ENCODE measurements at regions not wholly inside any gene's neighbourhood (a gene's known extent, or its start where the extent isn't known, plus 50 kb on each side); places are given as distances from the start of the nearest gene placed in this dataset.
"Not testable (repeated sequence)": the region's sequence is repeated elsewhere in the genome, so short reads cannot be mapped to it uniquely, and the experiment has no call there.

DNA sequence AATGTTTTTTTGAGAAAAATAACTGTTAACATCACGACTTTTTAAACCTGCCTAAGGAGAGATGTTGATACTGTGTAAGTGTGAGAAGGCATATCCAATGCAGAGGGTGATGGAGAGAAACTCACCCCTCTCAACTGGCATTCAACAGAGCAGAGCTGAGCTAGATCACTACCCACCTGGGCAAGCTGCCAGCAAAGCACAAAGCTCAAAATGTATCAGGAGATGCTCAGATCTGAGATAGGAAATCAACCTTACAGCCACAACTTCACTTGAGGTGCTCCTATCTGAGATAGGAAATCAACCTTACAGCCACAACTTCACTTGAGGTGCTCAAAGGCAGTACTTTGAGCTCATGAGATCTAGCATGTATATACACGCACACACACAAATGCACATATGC lies 151.5 kb upstream of the PDE1C start:
- DNase-seq = no peak

DNA sequence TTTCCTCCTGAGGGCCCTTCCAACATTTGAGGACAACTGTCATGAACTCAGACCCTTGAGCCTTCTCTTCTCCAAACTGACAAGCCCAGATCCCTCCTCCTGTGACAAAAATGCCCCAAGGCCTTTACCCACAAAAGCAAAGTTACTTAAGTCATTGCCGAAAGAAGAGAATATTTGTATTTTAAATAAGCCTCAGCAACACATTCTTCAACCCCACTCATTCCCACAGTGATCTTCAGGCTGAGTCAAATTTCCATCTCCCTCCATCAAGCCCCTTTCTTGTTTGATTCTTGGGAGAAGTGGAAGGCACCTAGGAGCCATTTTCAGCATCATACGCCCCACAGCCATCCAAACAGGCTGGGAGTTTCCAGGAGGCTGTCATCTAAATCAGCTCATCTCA lies 150.8 kb upstream of the PDE1C start:
- no peak for DNase-seq

DNA sequence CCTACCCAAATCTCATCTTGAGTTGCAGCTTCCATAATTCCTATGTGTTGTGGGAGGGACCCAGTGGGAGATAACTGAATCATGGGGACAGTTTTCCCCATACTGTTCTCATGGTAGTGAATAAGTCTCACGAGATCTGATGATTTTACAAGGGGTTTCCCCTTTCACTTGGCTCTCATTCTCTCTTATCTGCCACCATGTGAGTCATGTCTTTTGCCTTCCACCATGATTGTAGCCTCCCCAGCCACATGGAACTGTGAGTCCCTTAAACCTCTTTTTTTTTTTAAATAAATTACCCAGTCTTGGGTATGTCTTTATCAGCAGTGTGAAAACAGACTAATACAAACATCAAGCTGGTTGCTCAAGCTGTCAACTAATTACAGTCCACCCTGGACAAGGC lies 149.6 kb upstream of the PDE1C start:
- DNase-seq = not testable (repeated sequence)

DNA sequence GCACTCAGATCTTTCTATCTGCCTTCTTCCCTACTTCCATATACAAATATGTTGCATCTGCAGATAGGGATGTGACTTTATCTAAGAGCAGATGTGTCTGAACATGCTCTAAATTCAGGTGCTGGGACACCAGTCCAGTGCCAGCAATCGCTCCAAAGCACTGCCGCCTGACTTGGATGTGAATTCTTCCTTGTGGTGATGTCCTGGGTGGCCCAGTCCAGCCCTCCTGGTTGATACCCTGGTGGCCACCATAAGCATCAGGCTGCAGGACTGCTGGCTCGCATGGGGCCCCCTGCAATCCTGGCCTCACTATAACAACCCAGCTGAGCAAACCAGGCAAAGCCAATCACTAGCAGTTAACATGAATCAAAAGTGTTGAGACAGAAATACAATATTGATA lies 149.2 kb upstream of the PDE1C start:
- no peak for DNase-seq

DNA sequence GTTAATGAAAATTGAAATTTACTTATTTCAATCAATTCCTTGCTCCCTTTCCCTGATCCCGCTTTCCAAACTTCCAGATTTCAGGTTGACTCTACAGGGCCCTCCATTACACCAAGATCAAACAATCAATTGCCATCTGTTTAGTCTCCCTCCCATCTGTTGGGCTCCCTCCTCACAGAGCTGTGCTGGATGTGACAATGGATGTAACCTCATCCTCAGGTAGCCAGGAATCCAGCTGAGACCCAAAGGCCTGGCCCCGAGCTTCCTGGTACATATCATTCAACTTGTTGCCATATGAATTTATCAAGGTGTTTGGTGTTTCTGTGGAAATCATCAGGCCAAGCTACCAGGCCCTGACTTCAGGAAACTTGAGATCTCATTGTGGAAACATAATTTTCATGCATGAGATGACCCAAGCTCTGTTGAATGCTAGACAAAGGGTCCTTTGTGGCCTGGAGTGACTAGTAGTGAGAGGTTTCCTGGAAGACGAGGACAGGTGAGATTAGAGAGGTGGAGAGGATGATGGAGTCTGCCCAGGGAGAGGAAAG lies 148.6 kb upstream of the PDE1C start:
- DNase-seq = no peak

DNA sequence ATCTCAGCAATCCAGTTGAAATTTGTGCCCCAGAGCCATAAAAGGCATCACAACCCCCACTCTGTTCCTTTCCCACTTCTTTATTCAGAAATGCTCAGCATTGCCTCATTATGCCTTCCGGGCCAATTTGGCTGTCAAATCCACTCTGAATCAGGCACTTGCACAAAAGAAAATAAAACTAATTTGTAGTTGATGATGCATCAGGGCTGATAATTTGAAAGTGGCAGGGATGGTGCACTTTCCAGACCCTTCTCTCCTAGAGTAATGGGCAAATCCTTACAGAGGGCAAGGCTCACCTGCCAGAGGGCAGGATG lies 147.9 kb upstream of the PDE1C start:
- DNase-seq = no peak

DNA sequence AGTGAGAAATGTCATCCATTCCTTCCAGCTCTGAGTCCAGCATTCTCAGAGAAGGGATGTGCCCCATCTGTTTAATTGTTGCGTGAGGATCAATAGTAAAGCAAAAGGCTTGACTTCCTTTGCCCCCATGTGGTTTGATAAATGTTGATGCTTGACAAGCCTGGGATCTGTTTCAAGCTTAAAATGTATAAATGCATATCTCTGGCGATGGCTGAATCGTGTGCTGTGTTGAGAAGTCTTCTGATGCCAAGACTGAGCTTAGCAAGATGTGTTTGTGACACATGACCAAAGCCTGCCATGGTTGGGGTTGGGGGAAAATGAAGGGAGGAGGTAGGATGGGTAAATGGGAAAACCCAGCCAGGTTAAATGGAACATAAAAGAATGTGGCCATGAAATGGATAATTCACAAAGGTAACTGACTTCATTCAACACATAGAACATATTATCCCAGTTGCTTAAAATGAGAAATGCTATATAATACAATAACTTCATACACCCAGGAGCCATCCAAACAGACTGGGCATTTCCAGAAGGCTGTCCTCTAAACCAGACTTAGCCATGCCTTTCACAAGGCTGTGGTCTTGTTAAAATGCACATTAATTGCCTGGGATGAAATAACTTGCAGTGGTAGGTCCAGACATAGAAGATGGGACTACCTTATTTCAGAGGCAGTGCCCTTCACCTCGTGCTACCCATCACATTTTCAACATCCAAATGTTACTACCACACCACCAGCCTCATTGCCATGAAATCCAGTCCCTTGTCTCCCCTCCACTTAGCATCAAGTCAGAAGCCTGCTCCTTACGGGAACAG lies 147.3 kb upstream of the PDE1C start:
- no peak for DNase-seq

DNA sequence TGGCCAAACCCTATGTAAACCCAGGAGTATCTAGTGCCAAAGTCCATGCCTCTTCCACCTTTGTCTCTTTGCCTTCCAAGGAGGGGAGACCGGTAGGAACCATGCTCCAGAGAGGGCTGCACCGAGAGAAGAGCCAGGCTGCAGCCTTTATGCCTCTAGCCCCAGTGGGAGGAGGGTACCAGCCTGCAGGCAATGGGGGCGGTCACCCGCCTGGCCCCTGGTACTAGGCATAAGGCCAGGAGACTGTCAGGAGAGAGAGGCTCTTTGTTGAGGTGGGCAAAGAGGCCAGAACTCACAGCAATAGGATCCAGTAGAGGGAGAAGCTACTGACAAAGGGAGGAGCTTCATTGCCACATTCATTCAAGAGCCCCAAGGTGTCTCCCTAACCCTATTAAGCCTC lies 146.6 kb upstream of the PDE1C start:
- no peak for DNase-seq

DNA sequence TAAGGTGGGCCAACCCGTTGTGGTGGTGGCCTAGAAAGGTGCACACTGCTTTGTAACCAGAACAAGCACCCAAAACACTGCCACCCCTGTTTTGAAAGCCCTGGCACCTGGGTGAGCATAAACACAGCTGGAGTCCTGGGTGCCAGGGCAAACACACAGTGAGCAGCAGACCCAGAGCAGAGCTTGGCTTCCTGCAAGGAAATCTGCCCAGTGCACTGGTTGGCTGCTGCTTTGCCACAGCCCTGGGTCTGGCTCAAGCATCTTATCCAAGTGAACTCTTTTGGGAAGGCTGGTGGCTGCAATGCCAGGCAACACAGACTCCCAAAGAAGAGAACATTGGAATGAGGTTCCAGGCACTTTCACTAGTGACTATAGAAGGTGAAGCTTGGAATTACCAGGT lies 145.5 kb upstream of the PDE1C start:
- DNase-seq = no peak

DNA sequence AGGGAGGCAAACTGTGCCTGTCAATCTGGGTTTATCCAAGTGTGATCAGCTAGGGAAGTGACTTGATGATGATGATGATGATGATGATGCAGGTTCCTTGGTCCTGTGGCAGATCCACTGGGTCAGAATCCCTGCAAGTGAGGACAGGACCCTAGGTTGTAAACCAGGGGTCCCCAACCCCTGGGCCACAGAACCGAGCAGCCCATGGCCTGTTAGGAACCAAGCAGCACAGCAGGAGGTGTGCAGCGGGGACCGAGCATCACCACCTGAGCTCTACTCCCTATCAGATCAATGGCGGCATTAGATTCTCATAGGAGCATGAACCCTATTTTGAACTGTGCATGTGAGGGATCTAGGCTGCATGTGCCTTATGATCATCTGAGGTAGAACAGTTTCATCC lies 144.7 kb upstream of the PDE1C start:
- DNase-seq = no peak

DNA sequence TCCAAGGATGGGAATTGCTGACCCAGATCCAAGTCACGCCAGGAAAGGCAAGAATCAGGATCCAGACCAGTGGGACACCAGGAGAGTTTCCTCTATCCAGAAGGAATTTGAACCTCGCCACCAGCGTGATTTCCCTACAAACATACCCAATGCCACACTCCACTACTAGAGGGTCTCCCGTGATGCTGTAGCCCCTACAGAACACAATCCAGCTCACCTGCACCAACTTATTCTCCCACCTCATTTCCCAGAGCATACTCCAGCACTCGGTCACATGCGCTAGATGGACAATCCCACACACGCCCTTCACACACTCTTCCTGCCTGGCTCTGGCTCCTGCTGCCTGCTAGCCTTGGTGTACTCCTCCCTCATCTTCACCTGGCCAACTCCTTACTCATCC lies 142.1 kb upstream of the PDE1C start:
- DNase-seq = no peak

DNA sequence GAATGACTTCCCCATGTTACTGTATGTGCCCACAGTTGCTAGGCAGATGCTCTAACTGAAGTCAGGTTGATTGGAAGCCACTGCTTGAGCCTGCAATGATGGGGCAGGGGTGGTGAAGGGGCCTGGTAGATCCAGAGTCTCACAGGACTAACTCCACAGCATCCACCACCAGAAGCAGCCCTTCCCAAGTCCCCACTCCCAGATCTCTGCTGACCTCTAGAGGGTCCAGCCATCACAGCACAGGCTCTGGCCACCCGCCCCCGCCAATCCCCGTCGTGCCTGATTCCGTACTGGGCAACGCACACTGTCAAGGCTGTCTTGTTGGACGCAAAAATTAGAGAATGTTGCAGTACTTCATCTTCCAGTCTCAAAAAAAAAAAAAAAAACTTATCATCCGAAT lies 136.8 kb upstream of the PDE1C start:
- no peak for DNase-seq

DNA sequence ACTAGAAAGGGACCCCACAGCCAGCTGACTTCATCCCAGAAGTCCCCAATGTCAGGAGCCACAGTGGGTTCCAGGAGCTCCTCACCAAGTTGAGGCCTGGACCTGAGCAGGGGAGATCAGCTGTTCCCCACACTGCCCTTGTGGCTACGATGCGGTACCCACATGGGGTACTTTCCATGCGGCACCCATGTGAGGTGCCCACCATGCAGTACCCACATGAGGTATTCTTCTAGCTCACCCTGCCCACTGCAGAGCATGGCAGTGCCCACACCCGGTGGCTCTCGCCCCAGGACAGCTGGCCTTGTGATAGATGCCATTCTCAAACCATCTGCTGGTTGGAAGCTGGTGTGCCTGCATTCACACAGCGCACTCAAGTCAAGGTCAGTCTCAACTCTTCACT lies 136.3 kb upstream of the PDE1C start:
- DNase-seq = no peak

DNA sequence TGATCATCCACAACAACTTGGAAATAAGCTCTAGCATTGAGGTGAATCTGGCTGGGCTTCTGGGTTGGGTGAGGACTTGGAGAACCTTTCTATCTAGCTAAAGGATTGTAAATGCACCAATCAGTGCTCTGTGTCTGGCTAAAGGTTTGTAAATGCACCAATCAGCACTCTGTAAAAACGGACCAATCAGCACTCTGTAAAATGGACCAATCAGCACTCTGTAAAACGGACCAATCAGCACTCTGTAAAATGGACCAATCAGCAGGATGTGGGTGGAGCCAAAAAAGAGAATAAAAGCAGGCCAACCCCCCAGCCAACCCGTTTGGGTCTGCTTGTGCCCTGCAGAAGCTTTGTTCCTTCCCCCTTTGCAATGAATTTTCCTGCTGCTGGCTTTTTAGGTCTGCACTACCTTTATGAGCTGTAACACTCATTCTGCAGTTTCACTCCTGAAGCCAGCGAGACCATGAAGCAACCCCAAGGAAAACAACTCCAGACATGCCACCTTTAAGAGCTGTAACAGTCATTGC lies 135.2 kb upstream of the PDE1C start:
- DNase-seq = not testable (repeated sequence)

DNA sequence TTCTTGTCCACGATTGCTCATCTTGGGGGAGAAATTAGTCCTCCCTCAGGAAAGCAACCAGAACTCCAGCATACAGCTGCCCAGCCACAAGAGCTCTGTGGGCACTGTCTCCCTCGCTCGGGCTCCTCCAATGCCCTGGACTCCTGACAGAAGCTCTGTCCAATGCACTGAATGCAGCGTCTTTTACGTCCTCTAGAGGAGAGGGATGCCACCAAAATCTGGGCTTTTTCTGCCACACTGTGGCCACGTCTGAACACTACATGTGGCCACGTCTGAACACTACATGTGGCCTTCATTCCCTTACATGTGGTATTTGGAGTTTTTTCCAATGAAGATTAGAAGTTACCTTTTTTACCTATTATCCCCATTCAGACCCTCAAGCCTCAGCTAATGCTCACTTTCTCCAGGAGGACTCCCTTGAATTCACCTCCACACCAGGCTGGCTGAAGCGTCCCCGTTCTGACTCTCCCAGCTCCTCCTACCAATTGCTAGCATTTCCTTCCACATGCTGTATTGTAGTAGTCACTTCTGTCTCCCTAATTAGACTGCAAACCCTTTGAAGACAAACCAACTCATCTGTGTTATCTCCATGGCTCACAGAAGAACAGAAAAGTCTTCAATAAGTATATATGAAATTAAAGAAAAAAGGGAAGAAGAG lies 134.3 kb upstream of the PDE1C start:
- no peak for DNase-seq

DNA sequence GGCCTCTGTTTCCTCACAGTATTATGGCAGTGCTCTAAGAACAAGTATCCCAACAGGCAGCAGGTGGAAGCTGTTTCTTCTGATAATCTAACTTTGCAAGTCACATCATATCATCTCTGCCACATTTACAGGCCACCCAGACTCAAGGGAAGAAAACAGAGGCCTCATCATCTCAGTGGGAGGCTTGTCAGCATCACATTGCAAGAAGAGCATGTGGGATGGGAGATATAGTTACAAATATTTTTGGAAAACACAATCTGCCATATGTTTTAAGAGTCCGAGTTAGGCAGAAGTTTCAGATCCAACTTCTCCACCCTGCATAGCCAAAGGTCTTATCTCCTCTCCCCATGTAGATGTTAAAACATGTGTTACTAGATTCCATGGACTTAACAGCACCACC lies 130.4 kb upstream of the PDE1C start:
- no peak for DNase-seq

DNA sequence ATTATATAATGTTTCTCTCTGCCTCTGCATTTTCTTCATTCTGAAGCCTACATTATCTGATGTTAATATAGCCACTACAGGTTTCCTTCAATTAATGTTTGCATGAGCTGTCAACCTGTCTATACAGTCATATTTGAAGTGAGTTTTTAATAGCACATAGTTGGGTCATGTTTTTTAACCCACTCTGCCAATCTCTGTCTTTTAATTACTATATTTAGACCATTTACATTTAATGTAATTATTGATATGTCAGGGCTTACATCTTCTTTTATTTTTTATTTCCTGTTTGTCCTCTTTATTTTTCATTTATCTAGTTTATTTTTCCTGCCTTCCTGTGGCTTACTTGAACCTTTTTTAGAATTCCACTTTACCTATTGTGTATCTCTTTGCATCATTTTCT lies 124.3 kb upstream of the PDE1C start:
- no peak for DNase-seq

DNA sequence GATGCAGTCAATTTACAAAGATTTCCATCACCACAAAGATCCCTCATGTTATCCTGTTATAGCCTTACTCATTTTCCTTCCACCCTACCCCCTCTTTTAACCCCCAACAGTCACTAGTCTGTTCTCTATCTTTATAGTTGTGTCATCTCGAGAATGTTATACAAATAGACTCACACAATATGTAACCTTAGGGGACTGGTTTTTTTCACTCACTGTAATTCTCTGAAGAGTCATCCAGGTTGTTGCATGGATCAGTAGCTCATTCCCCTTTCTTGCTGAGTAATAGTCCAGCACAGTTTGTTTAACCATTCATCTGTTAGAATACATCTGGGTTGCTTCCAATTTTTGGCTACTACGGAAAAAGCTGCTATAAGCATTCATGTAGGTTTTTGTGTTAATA lies 121.1 kb upstream of the PDE1C start:
- DNase-seq = no peak

DNA sequence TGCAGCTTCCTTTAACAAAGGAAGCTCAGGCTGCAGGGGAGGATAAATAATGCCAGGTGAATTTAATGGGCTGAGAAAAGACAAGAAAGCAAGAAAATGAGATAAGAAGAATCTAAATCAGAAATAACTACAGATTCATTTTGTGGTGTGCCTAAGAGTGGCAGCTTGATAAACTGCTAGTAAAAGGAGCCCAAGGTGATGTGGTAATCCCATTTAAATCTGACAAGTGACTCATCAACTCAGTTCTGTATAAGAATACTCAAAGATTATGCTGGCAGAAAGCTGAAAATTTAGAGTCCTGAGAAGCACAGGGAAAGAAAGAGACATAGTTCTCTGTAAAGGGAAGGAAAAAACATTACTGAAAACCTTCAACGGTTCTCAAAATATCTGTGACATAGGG lies 109.4 kb upstream of the PDE1C start:
- DNase-seq = no peak

DNA sequence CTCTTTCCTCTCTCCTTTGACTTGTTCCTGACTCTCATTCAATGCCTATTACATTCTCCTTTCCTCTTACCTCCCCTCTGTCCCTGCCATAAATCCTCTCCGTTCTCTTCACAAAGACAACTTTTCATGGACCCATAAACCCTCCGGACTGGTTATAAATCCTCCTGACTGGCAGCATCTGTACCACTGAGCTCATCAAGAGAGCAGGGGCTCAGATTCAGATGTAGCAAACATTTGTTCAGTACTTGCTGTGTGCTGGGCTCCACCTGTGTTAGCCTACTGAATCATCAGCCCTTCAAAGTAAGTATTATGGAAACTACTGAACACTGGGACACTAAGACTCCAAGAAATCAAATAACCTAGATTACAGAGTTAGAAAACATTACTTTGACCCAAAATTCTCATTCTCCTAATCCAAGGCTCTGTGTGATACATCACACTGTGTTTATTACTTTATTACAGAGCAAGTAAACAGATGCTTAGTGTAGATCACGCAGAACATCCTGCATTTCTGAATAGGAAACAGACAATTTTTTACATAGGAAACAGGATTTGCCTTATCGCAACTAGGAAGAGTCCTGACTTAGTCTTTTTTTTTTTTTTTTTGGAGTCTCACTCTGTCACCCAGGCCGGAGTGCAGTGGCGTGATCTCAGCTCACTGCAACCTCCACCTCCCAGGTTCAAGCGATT lies 108.6 kb upstream of the PDE1C start:
- no peak for DNase-seq

DNA sequence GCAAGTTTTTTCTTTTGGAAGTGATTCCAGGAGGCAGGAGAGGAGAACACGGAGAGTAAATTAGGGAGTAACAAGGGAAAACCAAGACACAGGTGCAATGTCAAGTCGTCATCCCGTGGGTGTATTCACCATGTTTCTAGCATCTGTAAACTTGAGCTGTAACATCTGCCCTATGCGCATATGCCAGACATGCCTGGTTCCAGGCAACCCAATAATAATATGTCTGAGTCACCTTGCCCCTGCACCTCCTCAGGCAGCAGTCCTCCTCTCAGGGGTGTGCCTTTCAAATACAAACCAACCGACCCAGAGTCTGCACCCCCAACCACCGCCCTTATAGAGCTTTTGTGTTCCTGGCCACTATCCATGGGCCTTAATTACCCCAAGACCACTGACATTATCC lies 107.0 kb upstream of the PDE1C start:
- DNase-seq = no peak

DNA sequence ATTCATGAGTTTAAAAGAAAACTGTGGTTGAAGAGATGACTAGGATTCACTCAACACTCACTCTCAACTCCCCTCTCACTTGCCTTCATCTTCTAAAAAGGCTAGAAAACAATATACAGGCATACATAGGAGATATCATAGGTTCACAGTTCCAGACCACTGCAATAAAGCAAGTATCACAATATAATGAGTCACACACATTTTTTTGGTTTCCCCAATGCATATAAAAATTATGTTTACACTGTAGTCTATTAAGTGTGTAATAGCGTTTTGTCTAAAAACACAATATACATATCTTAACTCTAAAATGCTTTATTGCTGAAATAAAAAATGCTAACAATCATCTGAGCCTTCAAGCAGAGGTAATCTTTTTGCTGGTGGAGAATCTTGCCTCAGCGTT lies 104.9 kb upstream of the PDE1C start:
- DNase-seq = no peak

DNA sequence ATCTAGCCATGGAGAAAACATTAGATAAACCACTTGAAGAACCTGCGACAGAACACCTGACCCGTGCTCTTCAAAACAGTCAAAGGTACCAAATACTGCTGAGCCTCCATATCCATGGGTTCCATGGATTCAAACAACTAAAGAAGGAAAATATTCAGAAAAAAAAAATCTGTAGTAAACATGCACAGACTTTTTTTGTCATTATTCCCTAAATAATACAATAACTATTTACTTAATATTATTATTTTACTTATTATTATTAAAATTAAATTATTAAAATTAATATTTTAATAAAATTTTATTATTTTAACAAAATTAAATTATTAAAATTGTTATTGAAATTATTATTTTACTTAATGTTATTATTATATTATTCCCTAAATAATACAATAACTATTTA lies 101.0 kb upstream of the PDE1C start:
- no peak for DNase-seq

DNA sequence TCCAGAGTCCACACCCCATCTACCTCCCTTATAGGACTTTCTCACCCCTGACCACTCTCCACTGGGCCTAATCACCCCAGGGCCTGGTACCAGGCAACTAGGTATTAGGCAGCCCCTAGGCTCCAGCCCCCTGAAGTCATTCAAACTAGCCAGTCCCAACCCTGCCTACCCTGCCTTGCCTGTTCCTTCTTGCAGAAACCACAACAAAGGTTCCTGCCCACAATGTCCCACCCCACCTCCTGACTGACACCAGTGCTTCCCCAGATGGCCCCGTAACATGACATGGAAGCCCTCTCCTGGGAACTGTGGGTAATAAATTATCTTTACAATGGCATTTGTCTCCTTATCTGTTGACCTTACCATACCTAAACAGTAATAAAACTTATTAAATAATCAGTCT lies 100.6 kb upstream of the PDE1C start:
- DNase-seq = no peak

Measured in stimulated activated naive CD4-positive, alpha-beta T cell (primary cell).